Loucy (cell line): ENCODE measurements at regions not wholly inside any gene's neighbourhood (a gene's known extent, or its start where the extent isn't known, plus 50 kb on each side); places are given as distances from the start of the nearest gene placed in this dataset.

Experiments used
- H2AFZ ChIP-seq: fragments of 200-600 bp; sonication (generic); 2 replicates; pipeline ENCODE4 v1.6.0; 2016; ENCODE audit warnings: antibody characterized with exemption, mild to moderate bottlenecking, low read length, moderate library complexity
- H3F3A ChIP-seq: fragments of 200-600 bp; 2 replicates; pipeline ENCODE4 v1.6.0; 2016; ENCODE audit warnings: antibody characterized with exemption, low read depth, mild to moderate bottlenecking
- H3K27me3 ChIP-seq: fragments of 200-600 bp; sonication (generic); 2 replicates; pipeline ENCODE4 v1.6.1; 2014; ENCODE audit warnings: low read length, mild to moderate bottlenecking; ENCODE audit not compliant: insufficient read depth, poor library complexity, severe bottlenecking
- H3K36me3 ChIP-seq: fragments of 200-600 bp; sonication (generic); 2 replicates; pipeline ENCODE4 v1.6.1; 2016; ENCODE audit warnings: low read length; ENCODE audit not compliant: insufficient read depth
- H3K4me1 ChIP-seq: fragments of 200-600 bp; sonication (generic); 2 replicates; pipeline ENCODE4 v1.5.1; 2014; ENCODE audit warnings: low read length, mild to moderate bottlenecking; ENCODE audit not compliant: insufficient read depth, poor library complexity, severe bottlenecking
- H3K4me2 ChIP-seq: fragments of 200-600 bp; sonication (generic); 2 replicates; pipeline ENCODE4 v1.6.0; 2014; ENCODE audit warnings: antibody characterized with exemption, low read length, low read depth, mild to moderate bottlenecking; ENCODE audit not compliant: poor library complexity, severe bottlenecking
- H3K4me3 ChIP-seq: fragments of 200-600 bp; sonication (generic); 2 replicates; pipeline ENCODE4 v1.5.1; 2014; ENCODE audit warnings: low read length, mild to moderate bottlenecking, mixed read lengths; ENCODE audit not compliant: poor library complexity, severe bottlenecking
- H3K79me2 ChIP-seq: fragments of 200-600 bp; sonication (generic); 2 replicates; pipeline ENCODE4 v1.6.1; 2014; ENCODE audit warnings: low read length; ENCODE audit not compliant: insufficient read depth
- H3K9ac ChIP-seq: fragments of 200-600 bp; sonication (generic); 2 replicates; pipeline ENCODE4 v1.6.0; 2014; ENCODE audit warnings: mild to moderate bottlenecking, low read depth, low read length, moderate library complexity; ENCODE audit not compliant: poor library complexity, severe bottlenecking
- H3K9me2 ChIP-seq: fragments of 200-600 bp; sonication (generic); replicated peaks from 2 replicates; pipeline ENCODE4 v1.6.1; 2016; ENCODE audit warnings: low read depth, low read length, mixed read lengths
- H3K9me3 ChIP-seq: fragments of 200-600 bp; sonication (generic); 2 replicates; pipeline ENCODE4 v1.6.1; 2014; ENCODE audit warnings: mild to moderate bottlenecking, antibody characterized with exemption, low read length, low read depth; ENCODE audit not compliant: insufficient read depth
- H4K20me1 ChIP-seq: fragments of 200-600 bp; sonication (generic); 2 replicates; pipeline ENCODE4 v1.6.0; 2014; ENCODE audit warnings: antibody characterized with exemption, low read length, mild to moderate bottlenecking; ENCODE audit not compliant: insufficient read depth, poor library complexity, severe bottlenecking
- CTCF ChIP-seq: fragments of 200-600 bp; sonication (generic); conservative IDR thresholded peaks from 2 replicates; pipeline ENCODE4 v1.5.1; 2014; ENCODE audit warnings: mild to moderate bottlenecking, antibody characterized with exemption, low read length
- EZH2phosphoT487 ChIP-seq: fragments of 200-600 bp; IDR thresholded peaks from 2 replicates; pipeline ENCODE4 v1.6.1; 2018; ENCODE audit warnings: antibody characterized with exemption, mild to moderate bottlenecking, moderate library complexity, borderline replicate concordance

GRCh38 chr12:124210991-124211577 lies 83.8 kb upstream of the RFLNA start:
- H3K9me3 ChIP-seq = 0 out of 2 replicates have a peak, but pooled peaks cover 6% of the 10 kb centered on the region
- no peak overlapping the region for H3K4me2 ChIP-seq
- no peak overlapping the region for H3K4me3 ChIP-seq
- no peaks in the 10 kb centered on the region for H3K36me3 ChIP-seq
- H3K27me3 ChIP-seq = no peaks in the 10 kb centered on the region
- H4K20me1 ChIP-seq = no peaks in the 10 kb centered on the region
- no peaks in the 10 kb centered on the region for H3K79me2 ChIP-seq
- H2AFZ ChIP-seq = no peak overlapping the region
- no peak for TF ChIP-seq EZH2phosphoT487
- no peak for TF ChIP-seq CTCF
- no peaks in the 10 kb centered on the region for H3K4me1 ChIP-seq
- H3K9me2 ChIP-seq = no peaks in the 10 kb centered on the region
- H3K9ac ChIP-seq = no peak overlapping the region
- no peaks in the 10 kb centered on the region for H3F3A ChIP-seq

GRCh38 chr12:124211753-124212152 lies 83.1 kb upstream of the RFLNA start:
- H3K9me3 ChIP-seq = 0 out of 2 replicates have a peak, but pooled peaks cover 6% of the 10 kb centered on the region

GRCh38 chr12:124213666-124214347 lies 81.1 kb upstream of the RFLNA start:
- Histone ChIP-seq H3K9me2 (no peaks in the 10 kb centered on the region), H3K27me3 (no peaks in the 10 kb centered on the region), H3K9ac (no peak overlapping the region), H3K4me3 (no peak overlapping the region), H3K4me2 (no peak overlapping the region), H4K20me1 (no peaks in the 10 kb centered on the region), H3K4me1 (no peaks in the 10 kb centered on the region), H3K79me2 (no peaks in the 10 kb centered on the region), H3F3A (no peaks in the 10 kb centered on the region), H3K36me3 (no peaks in the 10 kb centered on the region), H3K9me3 (0 out of 2 replicates have a peak, but pooled peaks cover 6% of the 10 kb centered on the region), H2AFZ (no peak overlapping the region)
- TF ChIP-seq EZH2phosphoT487 (no peak), CTCF (no peak)

More at GRCh38 chr12:124211753-124212152, 83.1 kb upstream of the RFLNA start:
- H3K4me2 ChIP-seq = no peak overlapping the region
- H3K79me2 ChIP-seq = no peaks in the 10 kb centered on the region
- no peaks in the 10 kb centered on the region for H3K4me1 ChIP-seq
- H3K36me3 ChIP-seq = no peaks in the 10 kb centered on the region
- H3K27me3 ChIP-seq = no peaks in the 10 kb centered on the region
- H3K4me3 ChIP-seq = no peak overlapping the region
- no peaks in the 10 kb centered on the region for H3K9me2 ChIP-seq
- H2AFZ ChIP-seq = no peak overlapping the region
- no peaks in the 10 kb centered on the region for H4K20me1 ChIP-seq
- no peaks in the 10 kb centered on the region for H3F3A ChIP-seq
- no peak overlapping the region for H3K9ac ChIP-seq
- TF ChIP-seq EZH2phosphoT487 (no peak), CTCF (no peak)
